A673 (cell line): ENCODE measurements at regions not wholly inside any gene's neighbourhood (a gene's known extent, or its start where the extent isn't known, plus 50 kb on each side); places are given as distances from the start of the nearest gene placed in this dataset.

Source experiments
- EZH2 ChIP-seq: fragments of 200-600 bp; sonication (generic); IDR thresholded peaks from 2 replicates; pipeline ENCODE4 v1.6.1; 2017; ENCODE audit warnings: borderline replicate concordance, low read depth, mild to moderate bottlenecking, mixed read lengths, antibody characterized with exemption, low read length; ENCODE audit not compliant: poor library complexity, severe bottlenecking
- TF ChIP-seq, protein P1 (sequence below): fragments of 300-800, 200-600 bp; sonication (generic); conservative IDR thresholded peaks from 2 replicates; pipeline ENCODE4 v1.5.1; 2017; ENCODE audit warnings: low read depth, mild to moderate bottlenecking, antibody characterized with exemption, low read length, moderate library complexity, mixed read lengths

DNA sequence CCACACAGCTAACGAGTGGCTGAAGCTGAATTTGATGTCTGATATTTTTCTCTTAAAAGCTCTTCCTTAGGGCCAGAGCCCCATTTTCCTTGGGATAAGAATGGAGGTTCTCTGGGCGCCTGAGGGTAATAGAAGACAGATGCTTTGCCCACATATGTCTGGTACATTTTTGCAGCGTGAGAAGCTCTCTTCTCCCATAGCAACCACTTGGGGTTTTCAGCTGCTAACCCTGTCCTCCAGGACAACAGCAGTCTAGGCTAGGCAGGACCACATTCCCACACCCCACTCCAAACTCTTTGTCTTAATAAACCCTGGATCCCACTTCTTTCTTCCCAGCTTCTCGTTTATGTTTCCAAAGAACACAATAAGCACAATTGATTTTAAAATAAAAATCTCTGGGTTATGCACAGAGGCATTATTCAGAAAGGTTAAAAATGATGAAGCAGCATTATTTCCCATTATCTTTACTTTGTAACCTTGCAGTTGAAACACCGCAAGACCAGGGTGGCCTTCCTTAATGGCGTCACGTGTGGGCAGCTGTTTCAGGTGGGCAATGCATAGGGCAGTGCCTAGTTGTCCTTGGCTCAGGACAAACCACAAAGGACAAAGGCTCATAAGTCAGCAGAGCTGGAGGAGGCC lies 56.5 kb upstream of the NTRK3 start:
- TF ChIP-seq EZH2 = no peak
- TF ChIP-seq, protein P1, sequence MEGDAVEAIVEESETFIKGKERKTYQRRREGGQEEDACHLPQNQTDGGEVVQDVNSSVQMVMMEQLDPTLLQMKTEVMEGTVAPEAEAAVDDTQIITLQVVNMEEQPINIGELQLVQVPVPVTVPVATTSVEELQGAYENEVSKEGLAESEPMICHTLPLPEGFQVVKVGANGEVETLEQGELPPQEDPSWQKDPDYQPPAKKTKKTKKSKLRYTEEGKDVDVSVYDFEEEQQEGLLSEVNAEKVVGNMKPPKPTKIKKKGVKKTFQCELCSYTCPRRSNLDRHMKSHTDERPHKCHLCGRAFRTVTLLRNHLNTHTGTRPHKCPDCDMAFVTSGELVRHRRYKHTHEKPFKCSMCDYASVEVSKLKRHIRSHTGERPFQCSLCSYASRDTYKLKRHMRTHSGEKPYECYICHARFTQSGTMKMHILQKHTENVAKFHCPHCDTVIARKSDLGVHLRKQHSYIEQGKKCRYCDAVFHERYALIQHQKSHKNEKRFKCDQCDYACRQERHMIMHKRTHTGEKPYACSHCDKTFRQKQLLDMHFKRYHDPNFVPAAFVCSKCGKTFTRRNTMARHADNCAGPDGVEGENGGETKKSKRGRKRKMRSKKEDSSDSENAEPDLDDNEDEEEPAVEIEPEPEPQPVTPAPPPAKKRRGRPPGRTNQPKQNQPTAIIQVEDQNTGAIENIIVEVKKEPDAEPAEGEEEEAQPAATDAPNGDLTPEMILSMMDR = no peak
